Endothelial cell of umbilical vein (primary cell): ENCODE measurements at regions not wholly inside any gene's neighbourhood (a gene's known extent, or its start where the extent isn't known, plus 50 kb on each side); places are given as distances from the start of the nearest gene placed in this dataset.

Experiments used
- CTCF ChIP-seq, 2 donors: IDR thresholded peaks; 1 replicate in 1 of 2; 2 replicates in 1 of 2; pipeline ENCODE4 v1.5.1; 2011; ENCODE audit warnings: low read length in 2 of 2, mild to moderate bottlenecking in 2 of 2, moderate library complexity in 2 of 2, control low read depth in 1 of 2, inconsistent platforms in 1 of 2, low read depth in 1 of 2; ENCODE audit not compliant: insufficient read depth in 1 of 2; ENCODE audit errors: extremely low read depth in 1 of 2
- EZH2 ChIP-seq: IDR thresholded peaks from 2 replicates; pipeline ENCODE4 v1.6.1; 2012; ENCODE audit warnings: borderline replicate concordance, low read depth, mild to moderate bottlenecking, moderate library complexity, low read length, inconsistent platforms; ENCODE audit not compliant: severe bottlenecking
- POLR2A ChIP-seq: IDR thresholded peaks from 2 replicates; pipeline ENCODE4 v1.6.1; 2012; ENCODE audit warnings: low read depth, mild to moderate bottlenecking, control low read depth, low read length

DNA sequence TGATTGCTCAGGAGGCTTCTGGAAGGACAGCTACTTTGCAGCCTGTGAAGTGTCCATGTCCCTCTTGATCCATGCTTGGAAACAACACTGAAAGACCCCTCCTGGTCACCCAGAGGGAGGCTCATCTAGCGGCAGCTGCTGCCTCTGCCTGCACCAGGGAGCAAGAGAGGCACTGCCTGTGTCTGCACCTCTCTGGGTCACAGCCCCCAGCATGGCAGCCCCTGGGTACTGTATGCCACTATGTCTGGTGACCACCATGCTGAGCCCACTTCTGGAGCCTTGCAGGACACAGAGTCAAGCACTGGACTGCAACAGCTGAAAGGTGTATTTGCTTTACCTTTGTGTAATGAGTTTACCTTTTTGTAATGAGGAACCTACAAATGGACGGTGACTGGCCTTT is 186.3 kb upstream of the MYT1L start:
- TF ChIP-seq CTCF (IDR thresholded peaks at IDR 0.05; ENCODE audit: extremely low read depth in 1 of 2, insufficient read depth in 1 of 2, low read depth in 1 of 2, low read length in 2 of 2) (no peak), EZH2 (no peak), POLR2A (no peak)
